ENCODE measurements at regions not wholly inside any gene's neighbourhood (a gene's known extent, or its start where the extent isn't known, plus 50 kb on each side); places are given as distances from the start of the nearest gene placed in this dataset.

GRCh38 chr5:85896514-85896913, 721.2 kb upstream of the COX7C start:
- in situ Hi-C loops (cut with MboI): no loop called here
- Histone ChIP-seq H3K4me2 (ENCODE audit: insufficient read depth, low read length) (no peak overlapping the region), H3K4me3 (no peak overlapping the region), H3K9me1 (ENCODE audit: control insufficient read depth, insufficient read depth, low read length) (no peaks in the 10 kb centered on the region), H3K79me2 (ENCODE audit: control insufficient read depth, insufficient read depth, low read length) (no peaks in the 10 kb centered on the region), H3K4me1 (replicated peaks in 1 of 2; ENCODE audit: control insufficient read depth in 2 of 2, insufficient read depth in 2 of 2, low read length in 2 of 2) (no peaks in the 10 kb centered on the region), H3K9me3 (replicated peaks; ENCODE audit: control insufficient read depth, insufficient read depth, low read depth, low read length) (no peaks in the 10 kb centered on the region), H2AFZ (ENCODE audit: low read depth, low read length) (no peak overlapping the region), H3K27ac (ENCODE audit: extremely low read depth, low read depth, low read length) (no peak overlapping the region), H3K36me3 (ENCODE audit: control insufficient read depth, insufficient read depth, low read length) (no peaks in the 10 kb centered on the region), H3K9ac (ENCODE audit: insufficient read depth in 1 of 2, low read depth in 2 of 2, low read length in 2 of 2) (no peak overlapping the region), H3K27me3 (ENCODE audit: control insufficient read depth in 2 of 2, insufficient read depth in 2 of 2, low read length in 2 of 2) (no peaks in the 10 kb centered on the region), H4K20me1 (replicated peaks; ENCODE audit: control insufficient read depth, insufficient read depth, low read length) (no peaks in the 10 kb centered on the region)
- 0% methylated on average over 4 of the region's 4 CpGs for WGBS (ENCODE audit: insufficient coverage, low coverage, missing lambda C conversion rate)
- intact Hi-C loops (cut with micrococcal nuclease): no loop called here
- DNase-seq (ENCODE audit: extremely low read depth in 1 of 4, low spot score in 3 of 4): no peak
- no peak for ATAC-seq
- no peak for FAIRE-seq
- ChIA-PET CTCF (ENCODE audit: low intra/inter-chr PET ratio) (no interaction called here), POLR2A (no interaction called here)
- TF ChIP-seq ZNF785 (CRISPR knock-in tag; IDR thresholded peaks at IDR 0.05): no peak
- no peak for TF ChIP-seq ETV6 (IDR thresholded peaks at IDR 0.05; ENCODE audit: borderline replicate concordance in 1 of 2, low read depth in 2 of 2, low read length in 1 of 2)
- no peak for TF ChIP-seq ETV6 (CRISPR knock-in tag; IDR thresholded peaks at IDR 0.05; ENCODE audit: borderline replicate concordance)
- TF ChIP-seq KDM5B (IDR thresholded peaks at IDR 0.05; ENCODE audit: insufficient replicate concordance, low read depth, low read length): no peak
- no TSS peak for BruUV-seq (replicated peaks)

- Histone ChIP-seq H3K4me1 (replicated peaks in 1 of 2; ENCODE audit: control insufficient read depth in 2 of 2, insufficient read depth in 2 of 2, low read length in 2 of 2) (no peaks in the 10 kb centered on the region), H3K9me3 (replicated peaks; ENCODE audit: control insufficient read depth, insufficient read depth, low read depth, low read length) (no peaks in the 10 kb centered on the region), H2AFZ (ENCODE audit: low read depth, low read length) (no peak overlapping the region), H3K27ac (ENCODE audit: extremely low read depth, low read depth, low read length) (no peak overlapping the region), H3K9ac (ENCODE audit: insufficient read depth in 1 of 2, low read depth in 2 of 2, low read length in 2 of 2) (no peak overlapping the region), H3K79me2 (ENCODE audit: control insufficient read depth, insufficient read depth, low read length) (no peaks in the 10 kb centered on the region), H3K4me3 (no peak overlapping the region), H3K27me3 (ENCODE audit: control insufficient read depth in 2 of 2, insufficient read depth in 2 of 2, low read length in 2 of 2) (no peaks in the 10 kb centered on the region), H4K20me1 (replicated peaks; ENCODE audit: control insufficient read depth, insufficient read depth, low read length) (no peaks in the 10 kb centered on the region), H3K36me3 (ENCODE audit: control insufficient read depth, insufficient read depth, low read length) (no peaks in the 10 kb centered on the region), H3K9me1 (ENCODE audit: control insufficient read depth, insufficient read depth, low read length) (no peaks in the 10 kb centered on the region), H3K4me2 (ENCODE audit: insufficient read depth, low read length) (no peak overlapping the region)
- FAIRE-seq (no peak), DNase-seq (ENCODE audit: extremely low read depth in 1 of 4, low spot score in 3 of 4) (no peak), ATAC-seq (no peak)
- CTCF ChIA-PET (ENCODE audit: low intra/inter-chr PET ratio): no interaction called here
- intact Hi-C loops (cut with micrococcal nuclease) (no loop called here), in situ Hi-C loops (cut with MboI) (no loop called here)
- WGBS (ENCODE audit: insufficient coverage, low coverage, missing lambda C conversion rate): 0% methylated on average over 2 of the region's 2 CpGs
- no TSS peak for BruUV-seq (replicated peaks)
- POLR2A ChIA-PET: no interaction called here
- TF ChIP-seq MLX (CRISPR knock-in tag; conservative IDR thresholded peaks at IDR 0.05) (no peak), XRCC4 (IDR thresholded peaks at IDR 0.05; ENCODE audit: extremely low read depth, insufficient read depth, insufficient read length) (no peak), CBX3 (IDR thresholded peaks at IDR 0.05; ENCODE audit: borderline replicate concordance in 1 of 2, low read length in 2 of 2) (no peak), SPI1 (IDR thresholded peaks at IDR 0.05; ENCODE audit: borderline replicate concordance, low read depth, low read length) (no peak), RFX1 (IDR thresholded peaks at IDR 0.05) (no peak), TAL1 (IDR thresholded peaks at IDR 0.05) (no peak), MCM5 (IDR thresholded peaks at IDR 0.05; ENCODE audit: low read depth) (no peak), MBD1 (CRISPR knock-in tag; IDR thresholded peaks at IDR 0.05) (no peak), MTA3 (IDR thresholded peaks at IDR 0.05; ENCODE audit: borderline replicate concordance) (no peak), PHF21A (IDR thresholded peaks at IDR 0.05; ENCODE audit: borderline replicate concordance, low read depth) (no peak), ZNF133 (CRISPR knock-in tag; IDR thresholded peaks at IDR 0.05) (no peak), ZNF431 (CRISPR knock-in tag; IDR thresholded peaks at IDR 0.05) (no peak), SRSF3 (IDR thresholded peaks at IDR 0.05; ENCODE audit: insufficient read depth, low read length) (no peak)
Observed at GRCh38 chr5:85906460-85906859, 711.3 kb upstream of the COX7C start.
